HepG2 (cell line): ENCODE measurements at regions not wholly inside any gene's neighbourhood (a gene's known extent, or its start where the extent isn't known, plus 50 kb on each side); places are given as distances from the start of the nearest gene placed in this dataset.

ENCODE experiments used
- ATAC-seq: fragments of 200-7000 bp; cut with Tn5 transposase; 3 replicates; pipeline ENCODE4 v1.9.1; 2020; ENCODE audit warnings: mild to moderate bottlenecking, moderate library complexity
- BruUV-seq: library from RNA; stranded (reverse); fragments of 400-500 nt; replicated peaks from 2 replicates; lab custom pipeline; 2021; lab: Mats Ljungman, UMichigan
- CTCF ChIA-PET: fragments of 300-600 bp; formaldehyde crosslinking; extraction: SDS; loops from one replicate; lab custom pipeline; 2021; ENCODE audit warnings: low total read pairs, inconsistent platforms, low intra/inter-chr PET ratio; lab: Yijun Ruan, JAX
- POLR2A ChIA-PET: fragments of 350-600 bp; sonication (Branson Sonifier 250); formaldehyde crosslinking; loops from one replicate; lab custom pipeline; 2020; ENCODE audit warnings: antibody characterized with exemption, inconsistent platforms; lab: Yijun Ruan, JAX
- DNase-seq: peaks from one replicate; pipeline ENCODE4 v3.0.0-alpha.2; 2015; ENCODE audit warnings: low spot score
- FAIRE-seq: peaks from 3 replicates; lab custom pipeline; 2011; peaks lifted over from hg19 to GRCh38; lab: Jason Lieb, UNC
- H2AFZ ChIP-seq: one replicate; pipeline ENCODE4 v1.6.1; 2011; ENCODE audit warnings: low read length, inconsistent platforms
- H3K27ac ChIP-seq: fragments of 300-600 bp; 3 replicates; pipeline ENCODE4 v1.8.0; 2011; ENCODE audit warnings: mixed run types, mild to moderate bottlenecking, mixed read lengths, low read length, inconsistent platforms; ENCODE audit not compliant: insufficient read depth; ENCODE audit errors: extremely low read length
- H3K27me3 ChIP-seq, 2 experiments: fragments of 200-600 bp in 1 of 2; 2 replicates in 1 of 2; 3 replicates in 1 of 2; pipeline versions ENCODE4 v1.6.0 to v1.8.0; 2011; ENCODE audit warnings: low read length in 2 of 2, mild to moderate bottlenecking in 2 of 2, moderate library complexity in 2 of 2, inconsistent platforms in 1 of 2; ENCODE audit not compliant: insufficient read depth in 2 of 2, control insufficient read depth in 1 of 2
- H3K36me3 ChIP-seq, 2 experiments: fragments of 200-600 bp in 1 of 2; replicated peaks in 1 of 2; 2 replicates in 1 of 2; 3 replicates in 1 of 2; pipeline versions ENCODE4 v1.5.1 to v1.8.0; 2011; ENCODE audit warnings: low read length in 2 of 2, inconsistent platforms in 1 of 2; ENCODE audit not compliant: insufficient read depth in 2 of 2, control insufficient read depth in 1 of 2
- H3K4me1 ChIP-seq: 2 replicates; pipeline ENCODE4 v1.5.1; 2012; ENCODE audit warnings: low read length, inconsistent platforms; ENCODE audit not compliant: insufficient read depth
- H3K4me2 ChIP-seq: 2 replicates; pipeline ENCODE4 v1.6.0; 2011; ENCODE audit warnings: low read depth, low read length, inconsistent platforms
- H3K4me3 ChIP-seq, 3 experiments: fragments of 200-600 bp in 1 of 3; sonication (generic), shearing (Covaris generic) in 1 of 3; replicated peaks in 1 of 3; 2 replicates each; pipeline ENCODE4 v1.5.1; 2011 to 2016; ENCODE audit warnings: low read length in 3 of 3, inconsistent platforms in 2 of 3, low read depth in 2 of 3, mild to moderate bottlenecking in 2 of 3, control low read depth in 1 of 3, mixed read lengths in 1 of 3; ENCODE audit not compliant: insufficient read depth in 1 of 3
- H3K79me2 ChIP-seq: one replicate; pipeline ENCODE4 v1.6.1; 2011; ENCODE audit warnings: low read length, inconsistent platforms; ENCODE audit not compliant: insufficient read depth
- H3K9ac ChIP-seq: 2 replicates; pipeline ENCODE4 v1.6.0; 2011; ENCODE audit warnings: mild to moderate bottlenecking, low read depth, low read length, inconsistent platforms; ENCODE audit not compliant: insufficient read depth
- H3K9me3 ChIP-seq: 2 replicates; pipeline ENCODE4 v1.5.1; 2012; ENCODE audit warnings: mild to moderate bottlenecking, low read length
- H4K20me1 ChIP-seq: 2 replicates; pipeline ENCODE4 v1.6.0; 2011; ENCODE audit warnings: inconsistent platforms, mild to moderate bottlenecking, low read length, moderate library complexity; ENCODE audit not compliant: insufficient read depth
- ETV5 ChIP-seq: IDR thresholded peaks from 2 replicates; pipeline ENCODE4 v1.6.1; 2018; ENCODE audit warnings: missing biosample characterization, missing genetic modification reagents, inconsistent platforms, borderline replicate concordance
- HNRNPLL ChIP-seq: fragments of 200-400 bp; formaldehyde crosslinking; IDR thresholded peaks from 2 replicates; pipeline ENCODE4 v1.6.1; 2017; ENCODE audit warnings: mild to moderate bottlenecking, low read depth, low read length; ENCODE audit not compliant: poor library complexity, severe bottlenecking
- NCOA2 ChIP-seq: sonication (generic); formaldehyde crosslinking; IDR thresholded peaks from 2 replicates; pipeline ENCODE4 v1.8.0; 2022; ENCODE audit warnings: inconsistent platforms
- TBL1XR1 ChIP-seq: fragments of 150-350 bp; IDR thresholded peaks from 2 replicates; pipeline ENCODE4 v1.6.1; 2014; ENCODE audit warnings: borderline replicate concordance, low read length; ENCODE audit not compliant: partially characterized antibody
- TBX3 ChIP-seq: fragments of 450-650 bp; IDR thresholded peaks from 2 replicates; pipeline ENCODE4 v1.6.1; 2017; ENCODE audit warnings: antibody characterized with exemption, mild to moderate bottlenecking, inconsistent platforms, borderline replicate concordance
- TCF7 ChIP-seq: sonication (generic); IDR thresholded peaks from 2 replicates; pipeline ENCODE4 v1.6.1; 2016; ENCODE audit warnings: antibody characterized with exemption, low read depth
- TGIF2 ChIP-seq: IDR thresholded peaks from 2 replicates; pipeline ENCODE4 v1.6.1; 2016; ENCODE audit warnings: control low read depth, missing compliant biosample characterization
- WIZ ChIP-seq: sonication (generic); formaldehyde crosslinking; IDR thresholded peaks from 2 replicates; pipeline ENCODE4 v1.5.1; 2020; ENCODE audit warnings: mild to moderate bottlenecking, missing genetic modification reagents
- ZNF253 ChIP-seq: sonication (generic); formaldehyde crosslinking; IDR thresholded peaks from 2 replicates; pipeline ENCODE4 v1.8.0; 2022; ENCODE audit warnings: mild to moderate bottlenecking, missing genetic modification reagents, borderline replicate concordance
- ZNF282 ChIP-seq: fragments of 450-650 bp; IDR thresholded peaks from 2 replicates; pipeline ENCODE4 v1.6.1; 2018; ENCODE audit not compliant: partially characterized antibody
- ZNF326 ChIP-seq: sonication (generic); formaldehyde crosslinking; IDR thresholded peaks from 2 replicates; pipeline ENCODE4 v1.4.0; 2020; ENCODE audit warnings: missing genetic modification reagents, borderline replicate concordance
- ZNF468 ChIP-seq: sonication (generic); formaldehyde crosslinking; IDR thresholded peaks from 2 replicates; pipeline ENCODE4 v1.8.0; 2022; ENCODE audit warnings: mild to moderate bottlenecking, moderate library complexity, missing genetic modification reagents
- ZNF572 ChIP-seq: sonication (generic); formaldehyde crosslinking; IDR thresholded peaks from 2 replicates; pipeline ENCODE4 v1.5.1; 2020; ENCODE audit warnings: mild to moderate bottlenecking, missing genetic modification reagents
- ZSCAN12 ChIP-seq: sonication (generic); formaldehyde crosslinking; IDR thresholded peaks from 2 replicates; pipeline ENCODE4 v1.9.0; 2021; ENCODE audit warnings: mild to moderate bottlenecking, missing genetic modification reagents
- WGBS: methylation state at CpG from one replicate; pipeline ENCODE4 v1.1.6; 2017; ENCODE audit warnings: low lambda C conversion rate; 5-methylcytosine and 5-hydroxymethylcytosine counted together
- in situ Hi-C: cut with HindIII; loops from 2 replicates; pipeline ENCODE4 v1.10.0; 2017; ENCODE audit warnings: low pct_unique_long_range_greater_than_20kb; ENCODE audit not compliant: extremely low pct_ligation_motif_present
- intact Hi-C: fragments of 100-400 bp; cut with micrococcal nuclease; formaldehyde crosslinking; loops from one replicate; pipeline ENCODE4 v1.10.0; 2022; ENCODE audit not compliant: unreplicated experiment

- TF ChIP-seq TCF7 (no peak), ZNF572 (CRISPR knock-in tag) (no peak), ZSCAN12 (no peak)
Measured at GRCh38 chr5:57895766-57896165, 413.2 kb upstream of the ACTBL2 start (continued).

GRCh38 chr5:57893926-57894325, 411.3 kb upstream of the ACTBL2 start:
- no peak for ATAC-seq
- Histone ChIP-seq H3K4me3 (no peak overlapping the region), H2AFZ (no peak overlapping the region), H3K9me3 (no peaks in the 10 kb centered on the region), H3K9ac (no peak overlapping the region)
- intact Hi-C loops (no loop called here), in situ Hi-C loops (no loop called here)
- no peak for FAIRE-seq
- TF ChIP-seq ETV5 (CRISPR knock-in tag) (no peak), ZNF282 (no peak), WIZ (CRISPR knock-in tag) (no peak), NCOA2 (no peak), ZNF253 (CRISPR knock-in tag) (no peak), ZNF326 (CRISPR knock-in tag) (no peak), TGIF2 (no peak), TBL1XR1 (no peak), TBX3 (no peak), ZNF468 (no peak), HNRNPLL (no peak)
- TF ChIP-seq, all 625 proteins: peak for 0
- ChIA-PET CTCF (no interaction called here), POLR2A (no interaction called here)
- Histone ChIP-seq H3K27me3 (no peaks in the 10 kb centered on the region; a peak in 1 of 5 replicates), H3K4me2 (no peak overlapping the region), H3K27ac (no peak overlapping the region), H3K79me2 (no peaks in the 10 kb centered on the region), H4K20me1 (no peaks in the 10 kb centered on the region), H3K36me3 (no peaks in the 10 kb centered on the region), H3K4me1 (no peaks in the 10 kb centered on the region)
- 0% methylated on average over 1 of the region's 1 CpG for WGBS
- no peak for DNase-seq
- no TSS peak for BruUV-seq
